ENCODE measurements at regions not wholly inside any gene's neighbourhood (a gene's known extent, or its start where the extent isn't known, plus 50 kb on each side); places are given as distances from the start of the nearest gene placed in this dataset.

- TF ChIP-seq CTCF (IDR thresholded peaks at IDR 0.05) (no peak), POLR2AphosphoS5 (IDR thresholded peaks at IDR 0.05) (no peak)
These were observed 248.8 kb upstream of the FZD8 start for GRCh38 chr10:35890676-35891495.
